Dendritic cell treated with granulocyte-macrophage colony-stimulating factor and Interleukin-4, amounts not matched to agents 40 ng/mL and 50 ng/mL, for 4 days (primary cell): ENCODE measurements at regions not wholly inside any gene's neighbourhood (a gene's known extent, or its start where the extent isn't known, plus 50 kb on each side); places are given as distances from the start of the nearest gene placed in this dataset.
"Not testable (repeated sequence)": the region's sequence is repeated elsewhere in the genome, so short reads cannot be mapped to it uniquely, and the experiment has no call there.

ENCODE experiments used
- H3K27ac Mint-ChIP-seq: one replicate; pipeline ENCODE4 v1.8.0; 2022; ENCODE audit warnings: mild to moderate bottlenecking, mixed read lengths
- H3K27me3 Mint-ChIP-seq: one replicate; pipeline ENCODE4 v1.8.0; 2022; ENCODE audit warnings: mild to moderate bottlenecking, mixed read lengths
- H3K36me3 Mint-ChIP-seq: one replicate; pipeline ENCODE4 v1.8.0; 2022; ENCODE audit warnings: low read depth, mixed read lengths
- H3K4me1 Mint-ChIP-seq: one replicate; pipeline ENCODE4 v1.8.0; 2022; ENCODE audit warnings: low read depth, mixed read lengths
- H3K4me3 Mint-ChIP-seq: one replicate; pipeline ENCODE4 v1.8.0; 2022; ENCODE audit warnings: mild to moderate bottlenecking, moderate library complexity, mixed read lengths
- H3K9me3 Mint-ChIP-seq: one replicate; pipeline ENCODE4 v1.8.0; 2022; ENCODE audit warnings: mixed read lengths
- intact Hi-C: fragments of 100-400 bp; cut with micrococcal nuclease; formaldehyde crosslinking; loops from one replicate; pipeline ENCODE4 v1.15.0; 2022

GRCh38 chr1:105072850-105073249 is 1323.2 kb downstream of the AMY1C start:
- no peaks in the 10 kb centered on the region for H3K36me3 Mint-ChIP-seq
- no peak overlapping the region for H3K27ac Mint-ChIP-seq
- intact Hi-C loops, result no loop called here
- no peaks in the 10 kb centered on the region for H3K4me1 Mint-ChIP-seq
- peaks cover 35% of the 10 kb centered on the region for H3K9me3 Mint-ChIP-seq
- H3K27me3 Mint-ChIP-seq, result no peaks in the 10 kb centered on the region
- H3K4me3 Mint-ChIP-seq, result no peak overlapping the region

- Mint-ChIP-seq H3K27me3 (no peaks in the 10 kb centered on the region), H3K4me3 (no peak overlapping the region), H3K36me3 (no peaks in the 10 kb centered on the region), H3K9me3 (peaks cover 35% of the 10 kb centered on the region), H3K4me1 (no peaks in the 10 kb centered on the region), H3K27ac (no peak overlapping the region)
- intact Hi-C loops, result no loop called here
These were observed 1324.0 kb downstream of the AMY1C start for GRCh38 chr1:105073660-105074059.

- H3K4me3 Mint-ChIP-seq, result no peak overlapping the region
- no peaks in the 10 kb centered on the region for H3K4me1 Mint-ChIP-seq
- H3K36me3 Mint-ChIP-seq, result no peaks in the 10 kb centered on the region
- H3K27ac Mint-ChIP-seq, result no peak overlapping the region
- intact Hi-C loops, result no loop called here
- H3K9me3 Mint-ChIP-seq, result no peaks in the 10 kb centered on the region
- H3K27me3 Mint-ChIP-seq, result no peaks in the 10 kb centered on the region
These were observed 1333.9 kb downstream of the AMY1C start for GRCh38 chr1:105083611-105084010.

GRCh38 chr1:105087506-105087905 is 1337.8 kb downstream of the AMY1C start:
- intact Hi-C loops, result no loop called here
- Mint-ChIP-seq H3K27ac (no peak overlapping the region), H3K36me3 (no peaks in the 10 kb centered on the region), H3K4me3 (no peak overlapping the region), H3K27me3 (no peaks in the 10 kb centered on the region), H3K4me1 (no peaks in the 10 kb centered on the region), H3K9me3 (peaks cover 10% of the 10 kb centered on the region)

- Mint-ChIP-seq H3K9me3 (peaks cover 14% of the 10 kb centered on the region), H3K4me1 (no peaks in the 10 kb centered on the region)
- intact Hi-C loops, result no loop called here
These were observed 1338.5 kb downstream of the AMY1C start for GRCh38 chr1:105088166-105088565.

GRCh38 chr1:105093893-105094292 is 1344.2 kb downstream of the AMY1C start:
- not testable (repeated sequence) for H3K27me3 Mint-ChIP-seq

More at GRCh38 chr1:105088166-105088565, 1338.5 kb downstream of the AMY1C start:
- no peak overlapping the region for H3K4me3 Mint-ChIP-seq
- H3K27me3 Mint-ChIP-seq, result no peaks in the 10 kb centered on the region
- no peak overlapping the region for H3K27ac Mint-ChIP-seq
- no peaks in the 10 kb centered on the region for H3K36me3 Mint-ChIP-seq

GRCh38 chr1:105100102-105100501 is 1350.4 kb downstream of the AMY1C start:
- no peak overlapping the region for H3K27ac Mint-ChIP-seq
- H3K4me1 Mint-ChIP-seq, result no peaks in the 10 kb centered on the region
- no peaks in the 10 kb centered on the region for H3K27me3 Mint-ChIP-seq
- no peak overlapping the region for H3K4me3 Mint-ChIP-seq
- no peaks in the 10 kb centered on the region for H3K9me3 Mint-ChIP-seq
- intact Hi-C loops, result no loop called here
- H3K36me3 Mint-ChIP-seq, result no peaks in the 10 kb centered on the region

More at GRCh38 chr1:105093893-105094292, 1344.2 kb downstream of the AMY1C start:
- H3K27ac Mint-ChIP-seq, intact Hi-C loops, H3K4me1 Mint-ChIP-seq, H3K4me3 Mint-ChIP-seq, H3K36me3 Mint-ChIP-seq: not testable (repeated sequence)
- peaks cover 19% of the 10 kb centered on the region for H3K9me3 Mint-ChIP-seq

- no peaks in the 10 kb centered on the region for H3K4me1 Mint-ChIP-seq
- no peaks in the 10 kb centered on the region for H3K9me3 Mint-ChIP-seq
- intact Hi-C loops, result no loop called here
- no peak overlapping the region for H3K4me3 Mint-ChIP-seq
- H3K36me3 Mint-ChIP-seq, result no peaks in the 10 kb centered on the region
- no peaks in the 10 kb centered on the region for H3K27me3 Mint-ChIP-seq
- no peak overlapping the region for H3K27ac Mint-ChIP-seq
These were observed 1351.6 kb downstream of the AMY1C start for GRCh38 chr1:105101261-105101660.

- Mint-ChIP-seq H3K4me1 (no peaks in the 10 kb centered on the region), H3K36me3 (no peaks in the 10 kb centered on the region), H3K27me3 (no peaks in the 10 kb centered on the region), H3K9me3 (peaks cover 4% of the 10 kb centered on the region), H3K4me3 (no peak overlapping the region), H3K27ac (no peak overlapping the region)
- intact Hi-C loops, result no loop called here
These were observed 1352.7 kb downstream of the AMY1C start for GRCh38 chr1:105102371-105102770.

GRCh38 chr1:105122041-105122440 is 1372.3 kb downstream of the AMY1C start:
- Mint-ChIP-seq H3K36me3 (no peaks in the 10 kb centered on the region), H3K27ac (no peak overlapping the region), H3K27me3 (no peaks in the 10 kb centered on the region), H3K4me3 (no peak overlapping the region), H3K9me3 (peaks cover 7% of the 10 kb centered on the region), H3K4me1 (no peaks in the 10 kb centered on the region)
- intact Hi-C loops, result no loop called here

GRCh38 chr1:105137543-105138457 is 1388.1 kb downstream of the AMY1C start:
- H3K4me3 Mint-ChIP-seq, result no peak overlapping the region
- no peaks in the 10 kb centered on the region for H3K27me3 Mint-ChIP-seq
- peaks cover 26% of the 10 kb centered on the region for H3K9me3 Mint-ChIP-seq
- intact Hi-C loops, result no loop called here
- no peaks in the 10 kb centered on the region for H3K4me1 Mint-ChIP-seq
- no peaks in the 10 kb centered on the region for H3K36me3 Mint-ChIP-seq
- no peak overlapping the region for H3K27ac Mint-ChIP-seq

- H3K36me3 Mint-ChIP-seq, result no peaks in the 10 kb centered on the region
- no peak overlapping the region for H3K27ac Mint-ChIP-seq
- intact Hi-C loops, result no loop called here
- peaks cover 26% of the 10 kb centered on the region for H3K9me3 Mint-ChIP-seq
- H3K27me3 Mint-ChIP-seq, result no peaks in the 10 kb centered on the region
- H3K4me1 Mint-ChIP-seq, result no peaks in the 10 kb centered on the region
- H3K4me3 Mint-ChIP-seq, result no peak overlapping the region
These were observed 1388.8 kb downstream of the AMY1C start for GRCh38 chr1:105138458-105138893.

- H3K4me1 Mint-ChIP-seq, result no peaks in the 10 kb centered on the region
- H3K27me3 Mint-ChIP-seq, result no peaks in the 10 kb centered on the region
- intact Hi-C loops, result no loop called here
- no peak overlapping the region for H3K4me3 Mint-ChIP-seq
- H3K27ac Mint-ChIP-seq, result no peak overlapping the region
- no peaks in the 10 kb centered on the region for H3K9me3 Mint-ChIP-seq
- no peaks in the 10 kb centered on the region for H3K36me3 Mint-ChIP-seq
These were observed 1423.1 kb downstream of the AMY1C start for GRCh38 chr1:105172788-105173187.

GRCh38 chr1:105180789-105181188 is 1431.1 kb downstream of the AMY1C start:
- H3K4me3 Mint-ChIP-seq, result no peak overlapping the region
- H3K9me3 Mint-ChIP-seq, result no peaks in the 10 kb centered on the region
- H3K36me3 Mint-ChIP-seq, result no peaks in the 10 kb centered on the region
- H3K4me1 Mint-ChIP-seq, result no peaks in the 10 kb centered on the region
- no peak overlapping the region for H3K27ac Mint-ChIP-seq
- H3K27me3 Mint-ChIP-seq, result no peaks in the 10 kb centered on the region
- intact Hi-C loops, result no loop called here
